Heart left ventricle (tissue), 16 donors: ENCODE measurements at regions not wholly inside any gene's neighbourhood (a gene's known extent, or its start where the extent isn't known, plus 50 kb on each side); places are given as distances from the start of the nearest gene placed in this dataset.

Source experiments
- ATAC-seq, 4 donors: fragments of 200-7000 bp; cut with Tn5 transposase; one replicate each; pipeline ENCODE4 v1.9.1; 2020 to 2022; ENCODE audit warnings: moderate library complexity in 4 of 4, mild to moderate bottlenecking in 3 of 4, moderate number of reproducible peaks in 1 of 4
- DNase-seq, 5 donors: peaks; one replicate each; pipeline ENCODE4 v3.0.0-alpha.2; 2020
- H3K27ac ChIP-seq, 12 donors: fragments of 200-600 bp; sonication (generic) in 4 of 12; one replicate each; pipeline versions ENCODE4 v1.5.0 to v1.8.0; 2016 to 2022; ENCODE audit warnings: mild to moderate bottlenecking in 2 of 12
- H3K27me3 ChIP-seq, 9 donors: fragments of 200-600 bp; sonication (generic) in 2 of 9; one replicate each; pipeline versions ENCODE4 v1.5.1 to v1.8.0; 2016 to 2022; ENCODE audit warnings: mild to moderate bottlenecking in 3 of 9
- H3K36me3 ChIP-seq, 9 donors: fragments of 200-600 bp; sonication (generic) in 2 of 9; one replicate each; pipeline versions ENCODE4 v1.5.0 to v1.8.0; 2018 to 2022; ENCODE audit warnings: mild to moderate bottlenecking in 2 of 9
- H3K4me1 ChIP-seq, 12 donors: fragments of 200-600 bp; sonication (generic) in 4 of 12; one replicate each; pipeline versions ENCODE4 v1.5.0 to v1.8.0; 2016 to 2022; ENCODE audit warnings: mild to moderate bottlenecking in 3 of 12
- H3K4me3 ChIP-seq, 12 donors: fragments of 200-600 bp; sonication (generic) in 4 of 12; one replicate each; pipeline versions ENCODE4 v1.5.0 to v1.8.0; 2017 to 2022; ENCODE audit warnings: mild to moderate bottlenecking in 9 of 12, moderate library complexity in 4 of 12
- H3K9me3 ChIP-seq, 12 donors: fragments of 200-600 bp; sonication (generic) in 4 of 12; one replicate each; pipeline versions ENCODE4 v1.5.0 to v1.8.0; 2016 to 2022; ENCODE audit warnings: mild to moderate bottlenecking in 1 of 12
- POLR2A ChIP-seq, 2 donors: fragments of 450-650 bp; IDR thresholded peaks; one replicate each; pipeline ENCODE4 v1.6.1; 2017; ENCODE audit warnings: antibody characterized with exemption in 2 of 2, mild to moderate bottlenecking in 2 of 2, moderate library complexity in 2 of 2
- WGBS, 4 donors: extraction: QIAGEN DNeasy Blood & Tissue Kit in 2 of 4; methylation state at CpG; one replicate each; pipeline versions ENCODE4 v1.1.5 to v1.1.7; 2013 to 2018; 5-methylcytosine and 5-hydroxymethylcytosine counted together
- intact Hi-C, 10 donors: fragments of 100-400 bp; cut with DNase I; formaldehyde crosslinking; loops; one replicate each; pipeline versions ENCODE4 v1.11.1 to v1.14.2; 2022
- TF ChIP-seq, protein P1 (sequence below), 12 donors: fragments of 200-600 bp; sonication (generic) in 4 of 12; IDR thresholded peaks; one replicate each; pipeline versions ENCODE4 v1.5.0 to v1.8.0; 2018 to 2022; ENCODE audit warnings: antibody characterized with exemption in 12 of 12, mild to moderate bottlenecking in 5 of 12
- donor health status: ischemic (EF 13 %, LVEDD 7.1; RV severe dilation, severe dysfunction).
- donor health status: healthy with polysubstance abuse.
- donor health status: DM: no; HTN: yes; CAD: no.
- donor health status: DM: no; HTN: no; CAD: no.
- donor health status: ischemic (EF 25% LVEDD 6.9; RV normal size, moderate dysfunction).
- donor health status: ischemic (EF 25% LVEDD 5.7; RV mildly dilated, moderate dysfunction).
- donor health status: healthy.
- donor health status: DM: yes; HTN: yes; CAD: no.
- donor health status: ischemic (EF 35%, LVEDD 5.7; RV mildly dilated, moderate dysfunction).
- donor health status: nonischemic (EF 11% LVEDD 7.7; RV severe dilation, severe dysfunction).
- donor health status: DM: yes; HTN: yes; CAD: no.
- donor health status: PGD.
- donor health status: ischemic (EF 29% LVEDD 5.4; RV normal size, mild dysfunction).
- donor health status: nonischemic (EF 23%, LVEDD 6.1; RV moderate dilation, normal function).

DNA sequence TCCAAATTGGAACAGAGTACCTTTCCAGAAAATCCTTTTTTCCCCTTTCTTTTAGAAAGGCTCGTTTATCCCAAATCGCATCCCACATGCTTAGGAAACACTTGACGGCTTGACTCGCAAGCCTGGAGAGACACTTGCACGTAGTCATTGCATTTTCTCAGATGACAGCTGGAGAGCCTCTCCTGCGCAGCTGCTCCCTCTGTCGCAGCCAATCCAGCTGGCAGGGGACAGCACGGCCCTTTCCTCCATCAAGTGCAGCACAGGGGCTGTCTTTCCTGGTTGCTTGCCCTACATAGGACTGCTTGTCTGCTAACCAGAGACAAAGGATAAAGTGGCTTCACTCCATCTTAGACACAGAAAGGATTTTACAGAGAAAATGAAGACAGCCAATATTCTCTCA is 77.6 kb upstream of the RGS17 start:
- ATAC-seq, result peak; percentile 61 to 81 (median 75)
- peak overlapping the region in 3 of 12 donors; percentile 21 to 62 (median 52) for H3K27ac ChIP-seq
- no peak overlapping the region for H3K4me3 ChIP-seq
- TF ChIP-seq, protein P1, sequence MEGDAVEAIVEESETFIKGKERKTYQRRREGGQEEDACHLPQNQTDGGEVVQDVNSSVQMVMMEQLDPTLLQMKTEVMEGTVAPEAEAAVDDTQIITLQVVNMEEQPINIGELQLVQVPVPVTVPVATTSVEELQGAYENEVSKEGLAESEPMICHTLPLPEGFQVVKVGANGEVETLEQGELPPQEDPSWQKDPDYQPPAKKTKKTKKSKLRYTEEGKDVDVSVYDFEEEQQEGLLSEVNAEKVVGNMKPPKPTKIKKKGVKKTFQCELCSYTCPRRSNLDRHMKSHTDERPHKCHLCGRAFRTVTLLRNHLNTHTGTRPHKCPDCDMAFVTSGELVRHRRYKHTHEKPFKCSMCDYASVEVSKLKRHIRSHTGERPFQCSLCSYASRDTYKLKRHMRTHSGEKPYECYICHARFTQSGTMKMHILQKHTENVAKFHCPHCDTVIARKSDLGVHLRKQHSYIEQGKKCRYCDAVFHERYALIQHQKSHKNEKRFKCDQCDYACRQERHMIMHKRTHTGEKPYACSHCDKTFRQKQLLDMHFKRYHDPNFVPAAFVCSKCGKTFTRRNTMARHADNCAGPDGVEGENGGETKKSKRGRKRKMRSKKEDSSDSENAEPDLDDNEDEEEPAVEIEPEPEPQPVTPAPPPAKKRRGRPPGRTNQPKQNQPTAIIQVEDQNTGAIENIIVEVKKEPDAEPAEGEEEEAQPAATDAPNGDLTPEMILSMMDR (IDR thresholded peaks at IDR 0.05), result no peak
- TF ChIP-seq POLR2A (IDR thresholded peaks at IDR 0.05), result no peak
- peak in 4 of 5 donors; percentile 34 to 60 (median 43) for DNase-seq
- H3K27me3 ChIP-seq, result no peaks in the 10 kb centered on the region
- H3K9me3 ChIP-seq, result peaks cover 0 to 4% (median 0%) of the 10 kb centered on the region in 12 donors
- peaks cover 0 to 7% (median 0%) of the 10 kb centered on the region in 12 donors for H3K4me1 ChIP-seq
- intact Hi-C loops, result no loop called here
- no peaks in the 10 kb centered on the region for H3K36me3 ChIP-seq
- WGBS, 4 donors, result 58 to 69% (median 66%) methylated on average over 8 of the region's 8 CpGs

DNA sequence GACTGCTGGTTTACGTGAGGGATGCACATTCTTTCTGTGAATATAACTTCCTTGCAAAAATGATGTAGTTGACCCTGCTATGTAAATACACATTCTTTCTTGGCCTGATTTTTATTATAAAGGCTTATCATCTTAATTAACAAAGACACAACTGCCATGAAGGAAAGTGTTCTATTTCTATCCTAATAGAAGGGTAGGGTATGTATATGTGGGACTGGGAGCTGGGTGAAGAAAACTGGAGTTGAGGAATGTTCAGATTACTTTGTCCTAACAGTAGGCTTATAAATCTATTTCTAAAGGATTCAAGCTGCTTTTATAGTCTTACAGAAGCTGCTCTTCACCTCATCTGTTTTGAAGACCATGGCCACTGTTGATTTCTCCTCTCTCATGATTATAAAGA is 76.5 kb upstream of the RGS17 start:
- H3K27me3 ChIP-seq, result no peaks in the 10 kb centered on the region
- peaks cover 0 to 7% (median 0%) of the 10 kb centered on the region in 12 donors for H3K4me1 ChIP-seq
- no peak overlapping the region for H3K4me3 ChIP-seq
- 84 to 97% (median 92%) methylated on average over 1 of the region's 1 CpG for WGBS, 4 donors
- no peak for ATAC-seq
- peaks cover 0 to 4% (median 0%) of the 10 kb centered on the region in 12 donors for H3K9me3 ChIP-seq
- H3K27ac ChIP-seq, result no peak overlapping the region
- intact Hi-C loops, result no loop called here
- TF ChIP-seq POLR2A (IDR thresholded peaks at IDR 0.05), result no peak
- TF ChIP-seq, protein P1 (IDR thresholded peaks at IDR 0.05), result no peak
- DNase-seq, result no peak
- H3K36me3 ChIP-seq, result no peaks in the 10 kb centered on the region

DNA sequence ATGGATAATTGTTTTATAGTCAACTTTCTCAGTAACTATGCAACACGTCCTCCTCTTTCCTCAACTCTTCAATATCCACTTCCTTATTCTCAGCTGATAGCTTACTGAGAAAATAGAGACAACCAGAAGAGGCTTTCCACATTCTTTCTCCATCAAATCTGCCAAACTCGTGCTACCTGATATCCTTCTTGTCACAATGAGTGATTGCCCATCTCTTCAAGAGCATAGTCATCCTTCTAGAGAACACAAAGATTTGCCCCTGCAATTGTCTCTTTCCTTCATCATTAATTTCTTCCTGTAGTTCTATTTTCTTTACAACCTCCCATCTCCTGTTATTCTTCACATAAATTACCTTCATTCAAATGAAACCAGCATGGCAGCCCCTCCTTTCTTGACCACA is 75.9 kb upstream of the RGS17 start:
- no peaks in the 10 kb centered on the region for H3K27me3 ChIP-seq
- WGBS, 4 donors, result 31 to 41% (median 34%) methylated on average over 2 of the region's 2 CpGs
- H3K4me1 ChIP-seq, result peaks cover 0 to 7% (median 0%) of the 10 kb centered on the region in 12 donors
- DNase-seq (no peak), ATAC-seq (no peak)
- peaks cover 0 to 4% (median 0%) of the 10 kb centered on the region in 12 donors for H3K9me3 ChIP-seq
- TF ChIP-seq, protein P1 (IDR thresholded peaks at IDR 0.05), result no peak
- TF ChIP-seq POLR2A (IDR thresholded peaks at IDR 0.05), result no peak
- H3K4me3 ChIP-seq, result no peak overlapping the region
- H3K36me3 ChIP-seq, result no peaks in the 10 kb centered on the region
- intact Hi-C loops, result no loop called here
- H3K27ac ChIP-seq, result no peak overlapping the region

DNA sequence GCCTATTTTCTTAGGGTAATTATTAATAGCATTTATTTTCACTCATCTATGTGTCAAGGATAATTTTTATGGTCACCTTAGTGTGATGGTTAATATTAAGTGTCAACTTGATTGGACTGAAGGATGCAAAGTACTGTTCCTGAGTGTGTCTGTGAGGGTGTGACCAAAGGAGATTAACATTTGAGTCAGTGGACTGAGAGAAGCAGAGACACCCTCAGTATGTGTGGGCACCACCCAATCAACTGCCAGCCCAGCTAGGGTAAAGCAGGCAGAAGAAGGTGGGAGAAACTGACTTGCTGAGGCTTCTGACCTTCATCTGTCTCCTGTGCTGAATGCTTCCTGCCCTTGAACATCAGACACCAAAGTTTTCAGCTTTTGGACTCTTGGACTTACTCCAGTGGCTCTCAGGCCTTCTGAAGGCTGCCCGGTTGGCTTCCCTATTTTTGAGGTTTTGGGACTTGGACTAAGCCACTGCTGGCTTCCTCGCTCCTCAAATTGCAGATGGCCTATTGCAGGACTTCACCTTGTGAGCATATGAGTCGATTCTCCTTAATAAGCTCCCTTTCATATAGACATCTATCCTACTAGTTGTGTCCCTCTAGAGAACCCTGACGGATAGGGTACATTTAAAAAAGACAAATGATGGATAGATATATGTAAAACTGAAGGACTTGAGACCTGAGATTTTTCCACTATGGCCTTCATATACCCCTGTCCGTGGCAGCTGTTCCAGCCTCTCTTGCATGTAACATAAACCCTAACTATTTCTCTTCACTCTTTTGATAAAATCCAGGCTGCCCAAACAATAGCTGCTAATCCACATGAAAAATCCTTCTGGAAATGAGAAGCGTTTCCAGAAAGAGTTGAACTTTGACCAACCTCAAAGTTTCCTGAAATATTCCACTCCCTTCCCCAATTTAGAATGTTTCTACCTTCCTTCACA is 62.1 kb upstream of the RGS17 start:
- TF ChIP-seq, protein P1 (IDR thresholded peaks at IDR 0.05), result no peak
- no peak for TF ChIP-seq POLR2A (IDR thresholded peaks at IDR 0.05)
- DNase-seq (no peak), ATAC-seq (no peak)
- Histone ChIP-seq H3K4me1 (no peaks in the 10 kb centered on the region), H3K27me3 (no peaks in the 10 kb centered on the region), H3K27ac (no peak overlapping the region), H3K4me3 (no peak overlapping the region), H3K9me3 (no peaks in the 10 kb centered on the region), H3K36me3 (no peaks in the 10 kb centered on the region)
- intact Hi-C loops, result no loop called here
- WGBS, 4 donors, result 72 to 83% (median 81%) methylated on average over 6 of the region's 6 CpGs
